Sigmoid colon (tissue), 4 donors: ENCODE measurements at regions not wholly inside any gene's neighbourhood (a gene's known extent, or its start where the extent isn't known, plus 50 kb on each side); places are given as distances from the start of the nearest gene placed in this dataset.

Experiments used
- EP300 ChIP-seq, 4 donors: sonication (generic); formaldehyde crosslinking; IDR thresholded peaks; one replicate each; pipeline ENCODE4 v1.6.1; 2017; ENCODE audit warnings: antibody characterized with exemption in 4 of 4
- POLR2A ChIP-seq, 2 donors: fragments of 450-650 bp; IDR thresholded peaks; one replicate each; pipeline ENCODE4 v1.6.1; 2016; ENCODE audit warnings: antibody characterized with exemption in 2 of 2, mild to moderate bottlenecking in 2 of 2, moderate library complexity in 2 of 2
- POLR2AphosphoS5 ChIP-seq, 4 donors: sonication (generic); formaldehyde crosslinking; IDR thresholded peaks; one replicate each; pipeline ENCODE4 v1.6.1; 2017; ENCODE audit warnings: antibody characterized with exemption in 4 of 4

DNA sequence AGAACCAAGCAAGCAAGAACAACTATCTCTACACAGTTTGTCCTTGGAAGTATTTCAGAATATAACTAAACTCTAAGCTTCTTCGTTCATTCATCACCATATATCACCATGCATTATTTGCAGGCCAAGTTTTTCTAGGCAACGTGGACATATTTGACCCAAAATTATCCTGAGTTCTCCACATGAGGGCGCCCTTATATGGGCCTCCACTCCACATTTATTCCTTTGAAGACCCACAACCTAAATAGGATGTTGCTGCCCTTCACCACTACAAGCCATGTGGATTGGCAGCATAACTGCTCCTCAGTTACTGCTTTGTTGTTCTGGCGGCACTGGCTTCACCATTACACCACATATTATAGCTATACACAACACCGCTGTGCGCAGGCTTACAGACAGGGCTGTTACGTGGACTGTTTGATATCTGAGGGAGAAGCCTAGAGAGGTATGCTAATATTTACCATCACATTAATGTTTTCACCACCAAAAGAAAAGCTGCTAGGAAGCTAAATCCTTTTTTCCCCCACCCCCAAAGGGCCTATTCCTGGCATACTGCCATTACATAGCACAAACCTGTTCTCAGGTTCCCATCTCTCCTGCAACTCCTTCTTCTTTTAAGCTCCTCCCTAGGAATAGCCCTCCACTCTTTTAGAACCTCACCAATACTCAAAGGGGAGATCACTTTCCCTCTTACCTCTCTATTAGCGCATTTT is 411.7 kb downstream of the C6orf118 start:
- no peak for TF ChIP-seq POLR2A (IDR thresholded peaks at IDR 0.05)
- no peak for TF ChIP-seq EP300 (IDR thresholded peaks at IDR 0.05)
- TF ChIP-seq POLR2AphosphoS5 (IDR thresholded peaks at IDR 0.05) = no peak
